T1000 (cell line): ENCODE measurements at regions not wholly inside any gene's neighbourhood (a gene's known extent, or its start where the extent isn't known, plus 50 kb on each side); places are given as distances from the start of the nearest gene placed in this dataset.
A peak's percentile ranks its signal among the peaks of the same experiment; 100 is the strongest.

Experiments
- DNase-seq: peaks from one replicate; lab custom pipeline; 2025; ENCODE audit warnings: mixed read lengths; lab: John Stamatoyannopoulos, UW

DNA sequence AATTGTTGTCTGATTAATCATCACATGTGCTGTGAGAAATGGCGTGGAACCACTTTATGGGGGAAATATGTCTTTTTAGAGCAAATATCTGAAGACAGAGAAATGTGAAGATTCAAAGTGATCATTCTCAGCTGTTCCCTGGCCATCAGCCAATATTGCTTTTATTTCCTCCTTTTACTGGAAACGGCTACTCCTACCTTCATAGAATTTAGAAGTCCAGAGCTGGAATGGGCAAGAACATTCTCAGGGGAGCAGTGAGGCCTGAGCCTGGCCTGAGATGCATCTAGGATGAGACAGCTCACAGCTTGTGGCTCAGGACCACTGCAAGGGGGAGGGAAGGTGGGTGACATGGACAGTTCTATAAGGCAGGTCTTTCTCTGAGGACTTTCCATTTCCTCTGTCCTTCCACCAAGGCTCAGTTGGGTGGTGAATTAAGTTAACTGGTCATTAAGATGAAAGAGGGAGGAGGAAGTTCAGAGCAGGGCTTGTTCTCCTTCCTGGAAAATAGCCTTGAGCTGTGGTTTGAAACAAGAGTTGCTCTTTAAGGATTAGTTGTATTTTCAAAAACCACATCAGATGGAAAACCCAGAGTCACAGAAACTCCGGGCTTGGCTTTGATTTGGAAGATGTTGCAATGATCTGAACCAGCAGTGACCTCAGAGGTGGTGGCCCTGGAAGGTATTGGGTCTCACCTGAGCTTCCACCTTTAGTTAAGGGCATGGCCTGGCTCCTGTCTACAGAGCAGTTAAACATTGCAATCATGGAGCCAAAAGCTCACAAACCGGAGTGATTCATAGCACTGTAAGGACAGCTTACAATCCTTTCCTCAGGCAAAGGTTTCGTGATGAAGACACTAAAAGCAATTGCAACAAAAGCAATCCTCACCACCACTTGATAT is 144.3 kb downstream of the VAPA start:
- no peak for DNase-seq

DNA sequence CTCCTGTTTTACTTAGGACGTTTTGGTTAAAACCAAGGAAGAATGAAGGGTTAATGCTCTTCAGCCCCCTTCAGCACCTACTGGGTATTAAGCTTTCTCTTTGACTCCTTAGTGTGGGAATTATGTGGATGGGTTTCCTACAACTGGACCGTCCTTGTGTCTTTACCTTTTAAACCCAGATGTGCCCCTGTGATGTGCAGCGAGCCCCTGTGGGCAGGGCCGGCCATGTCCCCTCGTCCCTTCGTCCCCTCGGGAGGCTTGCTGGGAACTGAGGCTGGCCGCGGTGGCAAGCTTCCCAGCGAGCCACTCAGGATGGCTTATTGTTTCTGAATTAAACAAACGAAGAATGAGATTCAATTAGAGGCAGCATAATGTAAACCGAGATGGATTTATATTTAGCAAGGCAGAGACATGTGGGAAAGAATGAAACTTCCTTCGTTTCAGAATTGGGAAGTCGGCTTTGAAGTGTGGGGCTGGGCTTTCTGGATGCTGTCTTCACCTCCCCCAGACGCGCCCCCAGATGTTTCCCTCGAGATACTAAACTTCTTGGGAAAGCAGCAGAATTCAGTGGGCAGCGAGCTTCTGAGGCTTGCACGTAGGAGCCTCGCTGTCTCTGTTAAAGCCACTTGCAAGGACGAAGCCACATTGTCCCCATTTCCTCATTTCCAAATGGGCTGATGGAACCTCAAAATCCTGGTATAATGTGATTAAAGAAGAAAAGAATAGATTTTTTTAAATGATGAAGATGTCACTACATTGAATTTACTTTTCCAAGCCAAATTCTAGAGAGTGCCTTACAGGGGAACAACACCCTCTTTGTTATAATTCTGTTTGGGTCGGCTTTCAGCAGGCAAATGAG is 146.0 kb downstream of the VAPA start:
- no peak for DNase-seq

DNA sequence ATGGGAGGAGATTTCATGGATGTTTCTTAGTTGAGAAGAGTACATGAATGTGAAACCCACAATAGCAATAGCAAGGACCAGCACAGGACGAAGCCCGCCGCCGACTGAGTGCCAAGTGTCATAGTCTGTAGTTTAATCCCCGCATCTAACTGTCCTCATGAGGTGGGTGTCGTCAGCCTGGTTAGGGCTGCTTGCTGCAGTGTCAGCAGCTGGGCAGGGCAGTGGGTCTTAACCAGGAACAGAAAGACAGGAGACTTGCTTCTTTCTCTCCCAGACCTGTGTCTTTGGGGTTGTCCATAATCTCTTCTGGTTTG is 146.6 kb downstream of the VAPA start:
- DNase-seq = no peak

DNA sequence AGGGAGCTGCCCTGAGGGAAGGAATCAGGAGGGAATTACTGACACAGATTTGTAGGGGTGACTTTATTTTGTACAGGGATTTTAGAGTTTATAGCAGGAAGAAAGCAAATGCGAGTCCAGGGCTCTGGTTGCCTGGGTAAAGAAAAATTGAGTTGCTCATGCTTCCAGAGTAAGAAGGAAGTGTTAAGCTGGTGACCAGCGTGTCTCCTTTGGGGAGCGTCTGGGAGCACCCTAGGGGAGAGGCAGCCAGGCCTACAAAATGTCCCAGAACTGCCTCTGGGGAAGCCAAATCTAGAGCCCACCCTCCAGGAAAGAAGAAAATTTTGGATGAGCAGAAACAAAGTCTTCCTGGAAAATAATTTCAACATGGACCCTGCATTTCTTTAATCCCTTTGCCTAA is 147.0 kb downstream of the VAPA start:
- no peak for DNase-seq

DNA sequence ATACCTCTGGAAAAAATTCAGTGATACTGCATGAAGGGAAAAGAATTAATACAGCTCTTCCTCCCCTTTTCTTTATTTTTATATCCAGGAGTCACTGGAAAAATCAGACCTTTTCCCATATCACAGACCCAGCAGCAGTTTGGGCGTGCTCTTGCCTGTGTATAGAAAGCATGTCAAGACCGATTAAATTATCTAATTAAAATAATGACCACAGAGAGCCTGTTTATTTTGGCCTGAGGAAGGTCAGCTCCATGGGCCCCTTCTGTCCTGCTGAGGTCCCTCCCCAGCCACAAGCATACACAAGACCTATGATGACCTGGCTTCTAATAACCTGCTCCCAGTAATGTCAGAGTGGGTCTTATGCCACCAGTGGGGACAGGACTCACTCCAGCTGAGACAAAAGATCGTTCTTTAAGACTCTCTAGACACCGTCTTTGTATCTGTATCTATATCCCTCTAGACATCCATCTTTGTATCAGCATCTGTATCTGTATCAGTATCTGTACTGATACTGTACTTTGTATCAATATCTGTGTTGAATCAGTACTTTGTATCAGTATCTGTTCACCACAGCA is 147.8 kb downstream of the VAPA start:
- DNase-seq = no peak

DNA sequence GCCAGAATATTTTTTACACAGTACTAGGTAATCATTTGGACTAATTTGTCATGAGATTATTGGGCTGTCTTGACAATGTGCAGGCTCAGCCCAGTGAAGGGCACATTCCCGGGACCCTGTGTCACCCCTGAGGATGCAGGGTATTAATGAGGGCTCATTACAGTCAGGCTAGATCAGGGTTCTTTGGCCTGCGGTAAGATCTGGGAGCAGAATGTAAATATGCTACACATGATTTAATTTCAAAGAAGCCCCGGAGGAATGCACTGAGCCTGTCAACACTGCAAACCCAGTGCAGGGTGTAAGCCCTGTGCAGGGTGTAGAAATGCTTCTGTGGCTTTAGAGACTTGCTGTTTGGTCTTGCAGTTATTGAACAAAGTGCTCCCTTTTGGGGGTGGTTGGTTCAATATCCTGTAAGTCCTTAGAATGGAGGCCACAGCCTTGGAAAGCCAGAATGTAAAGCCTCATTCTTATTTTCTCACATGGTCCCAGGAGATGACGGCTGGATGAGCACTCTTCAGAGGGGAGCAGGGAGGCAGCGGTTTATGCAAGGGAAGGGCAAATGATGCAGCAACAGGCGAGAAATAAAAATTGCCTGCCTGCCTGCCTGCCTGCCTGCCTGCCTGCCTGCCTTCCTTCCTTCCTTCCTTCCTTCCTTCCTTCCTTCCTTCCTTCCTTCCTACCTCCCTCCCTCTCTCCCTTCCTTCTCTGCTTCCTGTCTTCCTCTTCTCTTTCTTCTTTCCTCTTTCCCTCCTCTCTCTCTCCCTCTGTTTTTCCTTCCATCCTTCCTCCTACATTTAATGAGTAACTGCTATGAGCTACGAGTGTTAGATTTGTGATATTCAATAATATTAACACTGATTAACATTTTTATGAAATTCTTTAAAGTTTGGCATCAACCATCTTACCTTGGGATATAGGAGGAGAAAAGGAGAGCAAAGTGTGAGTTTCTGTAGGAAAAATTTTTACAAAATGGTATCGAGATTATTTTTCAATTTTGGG is 148.8 kb downstream of the VAPA start:
- DNase-seq = no peak

DNA sequence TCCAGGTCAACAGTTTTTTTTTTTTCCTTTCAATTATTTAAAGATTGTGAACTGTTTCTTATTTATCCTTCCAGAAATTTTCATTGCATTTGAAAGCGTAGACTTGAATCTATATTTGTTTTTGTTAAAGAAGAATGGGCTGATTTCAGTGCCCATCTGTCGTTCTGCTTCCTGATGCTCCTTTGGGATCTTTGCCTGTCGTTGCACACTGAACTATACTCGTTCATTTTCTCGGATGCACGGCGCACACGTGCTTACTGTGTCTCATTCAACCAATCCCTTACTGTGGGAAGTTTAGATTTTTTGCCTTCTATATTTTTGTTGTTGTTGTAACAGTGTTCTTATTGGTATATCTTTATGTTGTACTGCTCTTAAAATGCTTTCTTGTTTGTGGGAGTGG is 149.7 kb downstream of the VAPA start:
- DNase-seq = no peak

DNA sequence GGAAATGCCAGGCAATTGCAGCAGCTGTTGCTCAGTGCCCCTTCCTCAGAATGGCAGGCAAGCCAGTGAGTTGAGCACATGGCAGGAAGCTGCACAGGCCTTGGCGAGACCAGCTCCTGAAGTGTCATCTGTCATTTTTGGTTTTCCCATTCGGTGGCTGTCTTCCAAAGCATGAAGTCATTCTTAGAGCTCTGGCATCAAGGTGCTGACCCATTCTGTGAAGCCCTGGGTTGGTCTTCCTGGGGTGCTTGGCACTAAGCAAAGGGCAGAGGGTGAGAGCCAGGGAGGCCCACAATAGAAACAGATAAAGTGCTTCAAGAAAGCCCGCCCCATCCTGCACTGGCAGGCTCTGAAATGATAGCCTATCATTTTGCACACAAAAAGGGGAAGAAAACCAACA is 150.5 kb downstream of the VAPA start:
- no peak for DNase-seq

DNA sequence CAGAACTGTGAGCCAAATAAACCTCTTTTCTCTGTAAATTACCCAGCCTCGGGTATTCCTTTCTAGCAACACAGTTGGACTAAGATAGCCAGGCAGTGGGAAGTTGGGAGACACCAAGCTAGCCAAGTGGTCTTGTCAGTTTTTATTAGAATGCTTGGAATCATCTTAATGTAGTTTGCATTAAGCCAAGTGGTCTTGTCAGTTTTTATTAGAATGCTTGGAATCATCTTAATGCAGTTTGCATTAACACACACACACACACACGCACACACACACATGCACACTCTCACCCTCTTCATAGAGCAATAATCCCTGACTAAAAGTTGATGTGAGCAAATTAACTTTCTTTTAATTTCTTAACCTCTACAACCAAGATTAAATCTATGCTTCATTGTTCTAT is 151.5 kb downstream of the VAPA start:
- DNase-seq = no peak

DNA sequence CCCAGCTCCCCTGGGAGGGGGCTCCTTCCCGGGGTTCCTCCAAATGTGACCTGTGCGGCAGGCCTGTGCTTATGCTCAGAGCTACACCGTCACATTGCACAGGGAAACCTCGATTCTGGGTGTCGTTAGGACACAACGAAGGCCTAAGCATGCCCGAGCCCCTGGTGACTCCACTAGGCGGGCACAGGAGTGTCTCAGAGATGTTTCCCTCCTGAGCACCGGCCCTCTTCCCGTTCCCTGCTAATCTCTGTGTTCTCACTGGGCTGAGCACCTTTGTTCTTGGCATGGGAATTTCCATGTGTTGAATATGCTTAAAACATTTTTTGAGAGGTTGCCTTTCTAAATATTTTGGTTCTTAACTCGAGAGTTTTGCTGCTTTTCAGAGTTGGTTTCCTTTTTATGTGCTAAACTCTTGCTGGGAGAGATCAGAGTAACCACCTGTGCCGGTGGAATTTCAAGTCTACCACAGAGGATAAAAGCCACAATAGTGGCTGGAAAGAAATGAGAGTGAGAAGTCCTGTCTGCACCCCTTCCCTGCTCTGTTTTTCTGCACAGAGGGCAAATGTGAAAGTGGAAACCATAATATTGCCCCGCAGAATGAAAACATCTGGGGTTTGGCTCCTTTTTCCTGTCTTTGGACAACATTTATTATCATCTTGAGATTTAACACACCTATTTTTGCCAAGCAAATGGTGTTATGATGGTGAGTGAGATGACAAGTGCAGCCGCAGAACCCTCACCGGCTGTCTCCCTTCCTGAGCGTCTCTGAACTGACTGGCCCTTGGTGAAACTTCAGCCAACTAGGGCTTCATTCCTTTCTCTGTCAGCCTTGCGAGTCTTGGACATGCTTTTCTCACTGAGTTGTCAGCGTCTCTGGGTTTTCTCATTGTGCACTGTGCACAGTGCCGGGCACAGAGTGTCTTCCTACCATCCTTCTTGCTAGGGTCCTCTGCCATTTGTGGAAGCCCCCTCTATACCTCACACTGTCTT is 154.1 kb downstream of the VAPA start:
- DNase-seq = no peak

DNA sequence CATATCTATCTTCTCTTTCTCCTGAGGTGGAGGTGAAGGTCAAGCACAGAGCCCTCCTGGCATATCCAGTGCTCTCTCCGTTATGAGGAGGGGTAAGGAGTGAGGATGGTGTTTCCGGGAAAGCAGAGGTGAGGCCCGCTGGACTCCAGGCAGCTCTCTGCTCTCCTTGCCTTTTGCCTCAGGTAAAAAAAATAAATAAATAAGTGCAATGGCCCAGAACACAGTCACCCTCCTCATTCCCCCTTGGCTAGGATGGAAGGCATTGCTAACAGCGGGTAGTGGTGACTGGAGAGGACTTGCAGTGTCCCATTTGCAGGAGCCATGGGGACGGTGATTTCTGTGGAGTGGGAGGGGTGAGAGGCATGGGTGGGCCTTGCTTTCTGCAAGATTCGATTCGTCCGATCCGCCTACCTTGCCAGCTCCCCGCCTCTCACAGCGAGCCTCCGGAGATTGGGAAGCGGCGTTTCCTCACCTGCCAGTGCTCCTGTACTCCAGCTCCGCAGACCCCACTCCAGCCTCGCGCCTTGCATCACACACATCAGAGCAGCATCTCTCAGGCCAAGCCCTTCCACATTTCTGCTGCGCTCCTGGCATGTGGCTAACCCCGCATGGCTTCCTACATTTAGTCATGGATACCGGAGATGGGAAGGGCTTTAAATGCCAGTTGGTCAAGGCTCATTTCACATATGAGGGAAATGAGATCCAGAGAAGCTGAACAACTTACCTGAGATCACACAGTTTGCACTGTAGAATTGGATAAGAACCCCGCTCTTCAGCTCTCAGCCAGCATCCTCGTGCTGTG is 155.2 kb downstream of the VAPA start:
- DNase-seq = no peak

DNA sequence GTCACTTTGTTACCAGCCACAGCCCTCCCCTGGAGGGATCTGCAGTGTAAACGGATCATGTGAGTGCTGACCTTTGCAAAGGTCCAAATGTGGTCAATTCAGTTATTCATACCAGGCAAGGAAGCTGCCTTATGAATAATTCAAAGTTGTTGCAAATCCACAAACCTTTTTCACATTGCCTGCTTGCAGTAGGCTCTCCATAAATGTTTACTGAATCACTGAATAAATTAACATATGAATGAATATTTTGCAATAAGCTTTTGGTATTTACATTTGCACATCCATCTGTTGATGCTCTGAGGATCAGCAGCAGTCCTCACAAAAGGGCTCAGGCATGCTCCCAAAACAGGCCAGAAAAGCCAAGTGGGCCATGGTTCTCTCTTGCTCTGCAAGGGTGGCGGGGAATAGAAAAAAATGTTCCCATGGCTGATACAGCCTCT is 156.8 kb downstream of the VAPA start:
- DNase-seq = no peak

DNA sequence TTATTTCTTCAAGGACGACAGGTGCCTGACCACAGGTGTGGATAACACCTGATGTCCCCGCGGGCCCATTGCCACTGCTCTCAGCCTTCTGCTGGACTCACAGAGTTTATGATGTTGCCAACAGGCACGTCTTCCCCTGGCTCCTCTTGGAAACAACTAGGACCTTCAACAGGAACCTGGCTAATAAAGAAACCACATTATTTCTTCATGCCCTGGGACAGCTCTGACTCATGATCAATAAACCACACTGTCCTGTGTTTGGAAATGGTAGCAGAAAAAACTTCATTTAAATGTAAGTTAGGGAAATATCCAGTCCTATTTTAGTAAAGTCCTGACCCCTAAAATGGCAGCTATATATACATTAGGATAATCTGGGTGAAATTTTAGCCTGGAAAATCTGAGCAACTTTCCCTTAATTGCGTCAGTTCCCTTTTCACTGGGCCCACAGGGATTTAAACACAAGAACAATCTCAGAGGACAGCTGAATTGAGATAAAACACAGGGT is 158.9 kb downstream of the VAPA start:
- DNase-seq = peak; percentile 17

DNA sequence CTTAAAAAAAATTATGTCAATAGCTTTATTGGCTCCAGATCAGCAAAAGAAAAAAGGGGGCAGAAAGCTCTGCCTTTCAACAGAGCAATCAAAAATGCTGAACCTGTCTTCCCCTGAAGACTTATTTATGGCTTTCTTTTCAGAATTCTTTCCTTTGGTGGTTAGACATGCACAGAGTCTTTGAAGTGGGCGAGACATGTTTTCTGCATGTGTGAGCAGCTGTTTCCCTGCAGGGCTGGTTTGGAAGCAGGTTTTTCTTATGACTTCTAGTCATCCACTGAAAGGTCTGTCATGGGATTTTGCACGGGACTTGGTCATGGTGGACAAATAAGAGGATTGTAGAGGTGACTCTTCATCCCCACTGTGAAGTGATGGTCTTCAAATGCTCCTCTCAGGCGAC is 160.3 kb downstream of the VAPA start:
- no peak for DNase-seq

DNA sequence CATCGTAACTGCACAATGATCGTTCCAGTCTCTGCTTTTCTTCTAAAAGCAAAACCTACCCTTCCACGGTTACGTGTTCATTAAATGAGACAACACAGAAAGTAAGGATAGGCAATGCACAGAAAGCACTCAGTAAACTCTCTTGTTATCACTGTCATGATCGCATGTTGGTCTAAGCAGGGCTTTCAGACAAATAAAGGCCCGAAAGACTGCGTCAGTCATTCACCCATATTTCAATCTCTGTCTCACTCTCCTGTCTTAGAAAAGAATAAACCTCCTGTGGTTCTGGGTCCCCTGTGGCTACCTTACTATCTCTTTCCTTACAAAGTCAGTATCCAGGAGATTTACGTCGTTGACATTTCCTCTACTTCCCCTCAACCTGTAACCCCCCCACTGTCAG is 160.9 kb downstream of the VAPA start:
- DNase-seq = no peak

DNA sequence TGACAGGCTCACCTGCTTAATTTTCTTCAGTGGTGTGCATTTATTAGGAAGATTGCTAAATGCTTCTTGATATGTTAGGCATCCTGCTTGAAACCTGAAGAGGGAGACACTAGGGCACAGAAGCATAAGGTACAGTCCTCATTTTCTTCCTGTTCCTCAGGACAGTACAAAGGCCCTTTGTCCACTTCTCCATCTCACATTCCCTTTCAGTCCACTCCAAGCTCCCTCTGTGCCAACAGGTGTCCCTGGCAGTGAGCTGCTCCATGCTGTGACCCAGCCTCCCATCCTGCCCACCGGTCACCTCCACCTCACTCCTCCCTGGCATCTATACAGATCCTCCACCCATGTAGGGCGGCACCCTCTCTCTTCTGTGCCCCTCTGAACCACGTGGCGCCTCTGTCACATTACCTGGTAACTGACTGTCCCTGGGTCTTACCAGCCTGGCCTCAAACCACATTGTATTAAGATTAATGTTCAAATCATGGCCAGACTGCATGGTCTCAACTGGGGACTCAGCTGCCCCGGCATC is 162.8 kb downstream of the VAPA start:
- no peak for DNase-seq

DNA sequence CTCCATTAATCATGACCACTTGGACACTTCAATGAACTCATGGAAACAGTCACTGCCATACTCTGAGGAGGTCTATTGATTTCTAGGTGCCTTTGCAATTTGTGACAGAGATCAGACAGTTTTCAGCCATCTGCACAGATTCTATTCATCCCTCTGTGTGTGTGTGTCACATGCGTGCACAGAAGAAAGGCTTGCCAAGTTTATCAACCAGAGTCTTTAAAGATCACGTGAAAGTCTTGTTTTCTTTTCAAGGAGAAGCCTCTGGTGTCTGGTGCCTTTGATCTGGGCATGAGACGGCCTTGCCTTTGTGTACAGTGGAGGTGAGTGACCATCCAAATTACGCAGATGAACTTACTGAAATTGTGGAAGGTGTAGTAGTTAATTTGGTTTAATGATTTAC is 164.2 kb downstream of the VAPA start:
- DNase-seq = no peak

DNA sequence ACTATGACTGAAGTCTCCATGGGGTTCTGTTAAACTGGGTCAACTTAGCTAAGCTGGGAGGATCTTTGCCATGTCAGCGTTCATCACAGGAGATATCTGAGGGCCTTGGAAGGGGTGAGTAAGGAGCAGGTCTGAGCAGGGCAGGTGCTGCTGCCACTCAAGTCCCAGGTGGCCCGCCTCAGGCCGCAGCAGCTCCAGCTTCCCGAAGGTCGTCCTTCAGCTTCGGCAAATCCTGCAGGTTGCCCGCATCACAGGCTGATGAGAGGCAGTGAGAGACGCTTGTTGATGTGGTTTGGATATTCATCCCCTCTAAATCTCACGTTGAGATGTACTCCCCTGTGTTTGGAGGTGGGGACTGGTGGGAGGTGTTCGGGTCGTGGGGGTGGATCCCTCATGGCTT is 166.6 kb downstream of the VAPA start:
- DNase-seq = no peak

DNA sequence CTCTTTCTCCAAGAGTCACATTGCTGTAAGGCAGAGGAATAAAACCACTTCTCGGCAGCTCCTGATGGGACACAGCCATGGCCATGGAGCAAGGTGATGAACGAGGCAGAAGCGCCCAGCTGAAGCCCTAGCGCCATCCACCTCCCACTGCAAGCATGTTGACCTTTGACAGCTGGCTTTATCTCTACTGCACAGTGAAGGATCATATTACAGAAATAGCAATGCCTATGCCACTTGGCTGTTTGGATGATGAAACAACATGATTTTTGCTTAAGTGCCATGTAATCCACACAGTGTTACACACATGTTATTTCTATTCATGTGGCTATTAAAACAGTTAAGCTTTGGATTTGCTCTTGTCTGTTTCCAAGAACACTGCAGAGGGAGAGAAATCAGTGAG is 167.7 kb downstream of the VAPA start:
- no peak for DNase-seq
